ENCODE measurements at regions not wholly inside any gene's neighbourhood (a gene's known extent, or its start where the extent isn't known, plus 50 kb on each side); places are given as distances from the start of the nearest gene placed in this dataset.

DNA sequence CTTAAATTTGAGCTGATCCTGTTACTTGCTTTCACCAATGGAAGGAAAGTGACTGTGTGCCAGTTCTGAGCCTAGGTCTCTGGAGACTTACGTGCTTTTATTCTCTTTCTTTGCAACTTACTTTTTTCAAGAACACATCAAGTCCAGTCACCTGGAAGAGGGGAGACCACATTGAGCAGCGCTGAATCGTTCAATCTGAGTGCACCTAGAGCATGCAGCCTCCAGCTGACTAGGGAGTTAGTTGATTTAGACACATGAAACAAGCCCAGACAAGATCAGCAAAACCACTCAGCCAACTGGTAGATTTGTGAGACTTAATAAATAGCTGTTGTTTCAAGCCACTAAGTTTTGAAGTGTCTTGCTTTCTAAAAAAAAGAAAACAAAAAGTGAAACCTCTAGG is 1014.8 kb upstream of the FBXO33 start:
- WGBS, 2 experiments (ENCODE audit: insufficient coverage in 1 of 2, insufficient read length in 1 of 2), result 94 to 100% methylated on average over 2 to 3 of the region's 3 CpGs
- H3K4me1 Mint-ChIP-seq, result no peaks in the 10 kb centered on the region
- H3K4me3 ChIP-seq (ENCODE audit: low read length), result no peak overlapping the region

DNA sequence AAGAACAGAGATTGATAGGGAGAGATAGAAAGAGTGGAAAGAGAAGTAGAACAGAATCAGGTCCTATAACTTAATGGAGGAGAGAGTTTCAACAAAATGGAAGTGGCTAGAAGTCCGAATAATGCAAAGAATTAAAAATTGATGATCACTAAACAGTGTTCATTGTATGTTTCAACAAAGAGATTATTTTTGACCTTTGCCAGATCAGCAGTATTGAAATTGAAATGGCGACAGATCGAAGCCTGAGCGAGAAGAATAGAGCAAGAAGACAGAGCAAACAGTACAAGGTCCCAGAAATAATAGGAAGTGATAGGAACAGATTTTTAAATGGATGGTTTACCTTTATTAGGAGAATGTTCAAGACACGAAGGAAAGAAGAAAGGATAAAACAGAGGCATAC is 1012.8 kb upstream of the FBXO33 start:
- no peaks in the 10 kb centered on the region for H3K9me3 Mint-ChIP-seq
- no peaks in the 10 kb centered on the region for H3K36me3 ChIP-seq (ENCODE audit: control insufficient read depth, insufficient read depth, low read length)
- H3K9me3 ChIP-seq (ENCODE audit: control insufficient read depth, low read length), result no peaks in the 10 kb centered on the region
- WGBS, 2 experiments (ENCODE audit: insufficient coverage in 1 of 2, insufficient read length in 1 of 2), result 90 to 98% methylated on average over 5 of the region's 5 CpGs
- no peaks in the 10 kb centered on the region for H3K27me3 Mint-ChIP-seq (ENCODE audit: insufficient read depth)
- H3K36me3 Mint-ChIP-seq (ENCODE audit: low read depth), result no peaks in the 10 kb centered on the region
- no peak overlapping the region for H3K9ac ChIP-seq (ENCODE audit: extremely low read depth, low read length, poor library complexity, severe bottlenecking)
- H3K27ac ChIP-seq (ENCODE audit: low read depth, low read length), result no peak overlapping the region
- no peak for DNase-seq
- no peaks in the 10 kb centered on the region for H3K27me3 ChIP-seq (ENCODE audit: control insufficient read depth, insufficient read depth, low read length, poor library complexity, severe bottlenecking)
- TF ChIP-seq, protein P1, sequence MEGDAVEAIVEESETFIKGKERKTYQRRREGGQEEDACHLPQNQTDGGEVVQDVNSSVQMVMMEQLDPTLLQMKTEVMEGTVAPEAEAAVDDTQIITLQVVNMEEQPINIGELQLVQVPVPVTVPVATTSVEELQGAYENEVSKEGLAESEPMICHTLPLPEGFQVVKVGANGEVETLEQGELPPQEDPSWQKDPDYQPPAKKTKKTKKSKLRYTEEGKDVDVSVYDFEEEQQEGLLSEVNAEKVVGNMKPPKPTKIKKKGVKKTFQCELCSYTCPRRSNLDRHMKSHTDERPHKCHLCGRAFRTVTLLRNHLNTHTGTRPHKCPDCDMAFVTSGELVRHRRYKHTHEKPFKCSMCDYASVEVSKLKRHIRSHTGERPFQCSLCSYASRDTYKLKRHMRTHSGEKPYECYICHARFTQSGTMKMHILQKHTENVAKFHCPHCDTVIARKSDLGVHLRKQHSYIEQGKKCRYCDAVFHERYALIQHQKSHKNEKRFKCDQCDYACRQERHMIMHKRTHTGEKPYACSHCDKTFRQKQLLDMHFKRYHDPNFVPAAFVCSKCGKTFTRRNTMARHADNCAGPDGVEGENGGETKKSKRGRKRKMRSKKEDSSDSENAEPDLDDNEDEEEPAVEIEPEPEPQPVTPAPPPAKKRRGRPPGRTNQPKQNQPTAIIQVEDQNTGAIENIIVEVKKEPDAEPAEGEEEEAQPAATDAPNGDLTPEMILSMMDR (conservative IDR thresholded peaks at IDR 0.05), result no peak
- H3K4me3 Mint-ChIP-seq, result no peak overlapping the region
- H3K4me3 ChIP-seq (ENCODE audit: low read length), result no peak overlapping the region
- no peaks in the 10 kb centered on the region for H3K4me1 Mint-ChIP-seq
- H3K4me1 ChIP-seq (ENCODE audit: control insufficient read depth, insufficient read depth, low read length), result no peaks in the 10 kb centered on the region
- no peak overlapping the region for H3K27ac Mint-ChIP-seq

More for the DNA sequence above, 1014.8 kb upstream of the FBXO33 start:
- TF ChIP-seq, protein P1 (conservative IDR thresholded peaks at IDR 0.05), result no peak
- no peaks in the 10 kb centered on the region for H3K36me3 Mint-ChIP-seq (ENCODE audit: low read depth)
- no peak overlapping the region for H3K27ac Mint-ChIP-seq
- no peaks in the 10 kb centered on the region for H3K27me3 ChIP-seq (ENCODE audit: control insufficient read depth, insufficient read depth, low read length, poor library complexity, severe bottlenecking)
- no peaks in the 10 kb centered on the region for H3K4me1 ChIP-seq (ENCODE audit: control insufficient read depth, insufficient read depth, low read length)
- no peaks in the 10 kb centered on the region for H3K36me3 ChIP-seq (ENCODE audit: control insufficient read depth, insufficient read depth, low read length)
- no peak overlapping the region for H3K27ac ChIP-seq (ENCODE audit: low read depth, low read length)
- H3K9ac ChIP-seq (ENCODE audit: extremely low read depth, low read length, poor library complexity, severe bottlenecking), result no peak overlapping the region
- no peak overlapping the region for H3K4me3 Mint-ChIP-seq
- no peaks in the 10 kb centered on the region for H3K27me3 Mint-ChIP-seq (ENCODE audit: insufficient read depth)
- DNase-seq, result no peak
- H3K9me3 Mint-ChIP-seq, result no peaks in the 10 kb centered on the region
- H3K9me3 ChIP-seq (ENCODE audit: control insufficient read depth, low read length), result no peaks in the 10 kb centered on the region

- Mint-ChIP-seq H3K36me3 (ENCODE audit: low read depth) (no peaks in the 10 kb centered on the region), H3K4me1 (peaks cover 2% of the 10 kb centered on the region), H3K9me3 (no peaks in the 10 kb centered on the region), H3K27ac (no peak overlapping the region), H3K27me3 (ENCODE audit: insufficient read depth) (no peaks in the 10 kb centered on the region), H3K4me3 (no peak overlapping the region)
- WGBS, 2 experiments (ENCODE audit: insufficient coverage in 1 of 2, insufficient read length in 1 of 2), result 90 to 96% methylated on average over 3 of the region's 3 CpGs
- H3K36me3 ChIP-seq (ENCODE audit: control insufficient read depth, insufficient read depth, low read length), result no peaks in the 10 kb centered on the region
- DNase-seq, result no peak
- no peaks in the 10 kb centered on the region for H3K27me3 ChIP-seq (ENCODE audit: control insufficient read depth, insufficient read depth, low read length, poor library complexity, severe bottlenecking)
- no peaks in the 10 kb centered on the region for H3K4me1 ChIP-seq (ENCODE audit: control insufficient read depth, insufficient read depth, low read length)
- H3K27ac ChIP-seq (ENCODE audit: low read depth, low read length), result no peak overlapping the region
- no peak overlapping the region for H3K9ac ChIP-seq (ENCODE audit: extremely low read depth, low read length, poor library complexity, severe bottlenecking)
- TF ChIP-seq, protein P1 (conservative IDR thresholded peaks at IDR 0.05), result no peak
- H3K9me3 ChIP-seq (ENCODE audit: control insufficient read depth, low read length), result no peaks in the 10 kb centered on the region
- no peak overlapping the region for H3K4me3 ChIP-seq (ENCODE audit: low read length)
These were observed 1004.3 kb upstream of the FBXO33 start for GRCh38 chr14:40436551-40436950.
